B cell (primary cell): ENCODE measurements at regions not wholly inside any gene's neighbourhood (a gene's known extent, or its start where the extent isn't known, plus 50 kb on each side); places are given as distances from the start of the nearest gene placed in this dataset.

Experiments
- ATAC-seq: fragments of 200-7000 bp; cut with Tn5 transposase; one replicate; pipeline ENCODE4 v1.10.0; 2021; ENCODE audit warnings: low read depth, mild to moderate bottlenecking, moderate number of reproducible peaks, moderate library complexity
- CTCF ChIA-PET: fragments of 350-600 bp; sonication (Branson Sonifier 250); formaldehyde crosslinking; loops from one replicate; lab custom pipeline; 2021; ENCODE audit warnings: antibody characterized with exemption, inconsistent platforms; lab: Charles Lee
- POLR2A ChIA-PET: fragments of 350-600 bp; sonication (Branson Sonifier 250); formaldehyde crosslinking; loops from one replicate; lab custom pipeline; 2021; ENCODE audit warnings: antibody characterized with exemption; lab: Charles Lee
- DNase-seq: peaks from one replicate; pipeline ENCODE4 v3.0.0; 2013
- H2AFZ ChIP-seq: 2 replicates; pipeline ENCODE4 v1.6.1; 2012; ENCODE audit warnings: mild to moderate bottlenecking, low read depth, low read length; ENCODE audit not compliant: insufficient read depth, poor library complexity, severe bottlenecking
- H3K27ac ChIP-seq, 2 donors: 1 replicate in 1 of 2; 2 replicates in 1 of 2; pipeline ENCODE4 v1.5.1; 2012 to 2013; ENCODE audit warnings: low read length in 2 of 2, mild to moderate bottlenecking in 2 of 2, moderate library complexity in 1 of 2
- H3K27me3 ChIP-seq, 4 experiments: fragments of 200-600 bp in 1 of 4; sonication (generic) in 1 of 4; replicated peaks in 1 of 4; 1 replicate in 2 of 4; 2 replicates in 2 of 4; pipeline versions ENCODE4 v1.6.1 to v1.7.0; 2013 to 2016; ENCODE audit warnings: low read length in 3 of 4, mild to moderate bottlenecking in 2 of 4, mixed read lengths in 1 of 4, moderate library complexity in 1 of 4; ENCODE audit not compliant: insufficient read depth in 4 of 4, control insufficient read depth in 3 of 4; ENCODE audit errors: control extremely low read depth in 1 of 4
- H3K36me3 ChIP-seq, 2 experiments: replicated peaks in 1 of 2; 1 replicate in 1 of 2; 2 replicates in 1 of 2; pipeline versions ENCODE4 v1.6.1 to v1.7.1; 2013; ENCODE audit warnings: low read length in 1 of 2; ENCODE audit not compliant: insufficient read depth in 2 of 2, control insufficient read depth in 1 of 2; ENCODE audit errors: control extremely low read depth in 1 of 2, extremely low read depth in 1 of 2
- H3K4me1 ChIP-seq, 2 donors: fragments of 200-600 bp in 1 of 2; sonication (generic) in 1 of 2; 1 replicate in 1 of 2; 2 replicates in 1 of 2; pipeline versions ENCODE4 v1.5.1 to v1.6.1; 2013 to 2017; ENCODE audit warnings: low read length in 2 of 2; ENCODE audit not compliant: control insufficient read depth in 2 of 2, insufficient read depth in 2 of 2
- H3K4me2 ChIP-seq: replicated peaks from 2 replicates; pipeline ENCODE3; 2012; ENCODE audit warnings: mild to moderate bottlenecking, low read depth, low read length; ENCODE audit not compliant: poor library complexity, severe bottlenecking
- H3K4me3 ChIP-seq, 5 experiments: fragments of 200-600 bp in 1 of 5; sonication (generic) in 1 of 5; 1 replicate in 3 of 5; 2 replicates in 2 of 5; pipeline versions ENCODE4 v1.5.1 to v1.7.0; 2011 to 2016; ENCODE audit warnings: low read length in 4 of 5, mild to moderate bottlenecking in 4 of 5, low read depth in 2 of 5, control low read depth in 1 of 5, moderate library complexity in 1 of 5; ENCODE audit not compliant: insufficient read depth in 1 of 5; ENCODE audit errors: control extremely low read depth in 1 of 5, extremely low read depth in 1 of 5
- H3K79me2 ChIP-seq: fragments of 200-600 bp; sonication (generic); one replicate; pipeline ENCODE4 v1.6.0; 2016; ENCODE audit warnings: low read length; ENCODE audit not compliant: control insufficient read depth, insufficient read depth
- H3K9ac ChIP-seq: fragments of 200-600 bp; sonication (generic); 2 replicates; pipeline ENCODE4 v1.6.1; 2017; ENCODE audit warnings: mild to moderate bottlenecking, low read length, moderate library complexity
- H3K9me3 ChIP-seq, 3 donors: one replicate each; pipeline versions ENCODE4 v1.6.1 to v1.7.1; 2013; ENCODE audit warnings: low read length in 2 of 3; ENCODE audit not compliant: control insufficient read depth in 2 of 3, insufficient read depth in 1 of 3; ENCODE audit errors: control extremely low read depth in 1 of 3
- H4K20me1 ChIP-seq: 2 replicates; pipeline ENCODE4 v1.6.0; 2012; ENCODE audit warnings: mild to moderate bottlenecking, low read length; ENCODE audit not compliant: insufficient read depth, control insufficient read depth, poor library complexity, severe bottlenecking
- H3K27ac Mint-ChIP-seq: one replicate; pipeline ENCODE4 v1.8.0; 2021; ENCODE audit warnings: mixed read lengths
- H3K27me3 Mint-ChIP-seq: one replicate; pipeline ENCODE4 v1.8.0; 2021; ENCODE audit warnings: mixed read lengths
- H3K4me1 Mint-ChIP-seq: one replicate; pipeline ENCODE4 v1.8.0; 2021; ENCODE audit warnings: mixed read lengths
- H3K4me3 Mint-ChIP-seq: one replicate; pipeline ENCODE4 v1.8.0; 2021; ENCODE audit warnings: mixed read lengths
- H3K9me3 Mint-ChIP-seq: one replicate; pipeline ENCODE4 v1.8.0; 2022; ENCODE audit warnings: mixed read lengths; ENCODE audit not compliant: insufficient read depth
- EZH2 ChIP-seq: IDR thresholded peaks from 2 replicates; pipeline ENCODE4 v1.6.1; 2012; ENCODE audit warnings: borderline replicate concordance, low read depth, mild to moderate bottlenecking, moderate library complexity, low read length; ENCODE audit not compliant: insufficient read depth, poor library complexity, severe bottlenecking
- WGBS: methylation state at CpG from one replicate; pipeline ENCODE4 v1.1.5; 2013; ENCODE audit warnings: missing lambda C conversion rate; ENCODE audit not compliant: insufficient coverage; 5-methylcytosine and 5-hydroxymethylcytosine counted together
- intact Hi-C: fragments of 100-400 bp; cut with micrococcal nuclease; formaldehyde crosslinking; loops from one replicate; pipeline ENCODE4 v1.10.0; 2022
- TF ChIP-seq, protein P1 (sequence below): fragments of 200-600 bp; IDR thresholded peaks from one replicate; pipeline ENCODE4 v1.8.0; 2022; ENCODE audit warnings: antibody characterized with exemption, mild to moderate bottlenecking

GRCh38 chr13:31442571-31442970, 242.8 kb downstream of the B3GLCT start:
- ChIA-PET POLR2A (no interaction called here), CTCF (interaction anchor here (1.0 to 1.3 kb wide), 3 partner anchors 9 to 18 kb away, joined by 3 to 6 read pairs (median 4); no protein-coding TSS in a partner anchor)
- no peak overlapping the region for H3K4me2 ChIP-seq
- no peaks in the 10 kb centered on the region for H3K36me3 ChIP-seq
- no peak overlapping the region for H3K9ac ChIP-seq
- no peak overlapping the region for H3K27ac ChIP-seq
- H2AFZ ChIP-seq = no peak overlapping the region
- H4K20me1 ChIP-seq = no peaks in the 10 kb centered on the region
- no peaks in the 10 kb centered on the region for H3K4me1 ChIP-seq
- H3K4me3 ChIP-seq = no peak overlapping the region
- Mint-ChIP-seq H3K4me1 (no peaks in the 10 kb centered on the region), H3K9me3 (no peaks in the 10 kb centered on the region), H3K27me3 (peaks cover 32% of the 10 kb centered on the region), H3K4me3 (no peak overlapping the region), H3K27ac (no peak overlapping the region)
- no peak for TF ChIP-seq EZH2
- TF ChIP-seq, protein P1, sequence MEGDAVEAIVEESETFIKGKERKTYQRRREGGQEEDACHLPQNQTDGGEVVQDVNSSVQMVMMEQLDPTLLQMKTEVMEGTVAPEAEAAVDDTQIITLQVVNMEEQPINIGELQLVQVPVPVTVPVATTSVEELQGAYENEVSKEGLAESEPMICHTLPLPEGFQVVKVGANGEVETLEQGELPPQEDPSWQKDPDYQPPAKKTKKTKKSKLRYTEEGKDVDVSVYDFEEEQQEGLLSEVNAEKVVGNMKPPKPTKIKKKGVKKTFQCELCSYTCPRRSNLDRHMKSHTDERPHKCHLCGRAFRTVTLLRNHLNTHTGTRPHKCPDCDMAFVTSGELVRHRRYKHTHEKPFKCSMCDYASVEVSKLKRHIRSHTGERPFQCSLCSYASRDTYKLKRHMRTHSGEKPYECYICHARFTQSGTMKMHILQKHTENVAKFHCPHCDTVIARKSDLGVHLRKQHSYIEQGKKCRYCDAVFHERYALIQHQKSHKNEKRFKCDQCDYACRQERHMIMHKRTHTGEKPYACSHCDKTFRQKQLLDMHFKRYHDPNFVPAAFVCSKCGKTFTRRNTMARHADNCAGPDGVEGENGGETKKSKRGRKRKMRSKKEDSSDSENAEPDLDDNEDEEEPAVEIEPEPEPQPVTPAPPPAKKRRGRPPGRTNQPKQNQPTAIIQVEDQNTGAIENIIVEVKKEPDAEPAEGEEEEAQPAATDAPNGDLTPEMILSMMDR = no peak
- no peaks in the 10 kb centered on the region for H3K79me2 ChIP-seq
- H3K27me3 ChIP-seq = no peaks in the 10 kb centered on the region
- no peak for ATAC-seq
- whole genome bisulfite sequencing = 18% methylated on average over 2 of the region's 4 CpGs
- intact Hi-C loops = no loop called here
- H3K9me3 ChIP-seq = no peaks in the 10 kb centered on the region
- no peak for DNase-seq

DNA sequence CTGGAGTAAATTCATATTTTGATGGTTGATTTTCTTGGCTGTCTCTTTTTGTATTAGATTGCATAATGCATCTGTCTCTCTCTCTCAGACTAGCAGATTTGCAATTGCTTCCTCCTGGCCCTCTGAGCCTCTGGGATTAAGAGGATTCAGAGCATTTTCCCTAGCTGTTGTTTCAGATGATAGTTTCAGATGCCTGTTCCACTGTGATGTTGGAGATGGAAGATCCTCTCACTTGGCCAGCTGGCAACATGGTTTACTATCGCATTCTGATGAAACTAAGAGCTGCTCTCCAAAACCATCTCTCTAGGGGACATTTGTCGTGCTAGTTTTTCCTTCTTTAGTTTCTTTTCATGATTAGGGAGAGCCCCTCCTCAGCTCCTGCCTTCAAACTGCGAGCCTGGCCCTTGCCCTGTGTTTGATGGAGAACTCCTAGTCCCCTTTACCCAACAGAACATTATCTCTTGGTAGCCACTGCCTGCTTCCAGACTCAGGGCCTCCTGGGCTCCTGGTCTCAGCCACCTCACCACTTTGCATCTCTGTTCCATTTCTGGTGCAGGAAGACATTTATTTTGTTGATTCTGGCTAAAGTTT, 244.6 kb downstream of the B3GLCT start:
- Histone ChIP-seq H3K36me3 (no peaks in the 10 kb centered on the region), H3K9me3 (no peaks in the 10 kb centered on the region), H3K4me3 (no peak overlapping the region), H2AFZ (no peak overlapping the region), H3K4me1 (no peaks in the 10 kb centered on the region), H4K20me1 (no peaks in the 10 kb centered on the region), H3K9ac (no peak overlapping the region), H3K27me3 (no peaks in the 10 kb centered on the region), H3K79me2 (no peaks in the 10 kb centered on the region), H3K27ac (no peak overlapping the region), H3K4me2 (no peak overlapping the region)
- WGBS = 71% methylated on average over 3 of the region's 3 CpGs
- Mint-ChIP-seq H3K4me3 (no peak overlapping the region), H3K27me3 (peaks cover 24% of the 10 kb centered on the region), H3K27ac (no peak overlapping the region), H3K4me1 (no peaks in the 10 kb centered on the region), H3K9me3 (no peaks in the 10 kb centered on the region)
- DNase-seq (no peak), ATAC-seq (no peak)
- no peak for TF ChIP-seq EZH2
- TF ChIP-seq, protein P1 = no peak
- POLR2A ChIA-PET = no interaction called here
- intact Hi-C loops = no loop called here
- CTCF ChIA-PET = interaction anchor here (1.0 kb wide), 1 partner anchor 13 kb away, joined by 4 read pairs; no protein-coding TSS in a partner anchor
